ENCODE measurements at regions not wholly inside any gene's neighbourhood (a gene's known extent, or its start where the extent isn't known, plus 50 kb on each side); places are given as distances from the start of the nearest gene placed in this dataset.

GRCh38 chr15:70151003-70151402, 53.3 kb upstream of the TLE3 start:
- TF ChIP-seq EZH2 (IDR thresholded peaks at IDR 0.05; ENCODE audit: borderline replicate concordance, low read depth, low read length, poor library complexity, severe bottlenecking) (no peak), CTCF (conservative IDR thresholded peaks at IDR 0.05; ENCODE audit: low read depth, low read length) (no peak)

Measured in A673 (cell line).